BJ (cell line): ENCODE measurements at regions not wholly inside any gene's neighbourhood (a gene's known extent, or its start where the extent isn't known, plus 50 kb on each side); places are given as distances from the start of the nearest gene placed in this dataset.

Source experiments
- CTCF ChIA-PET: fragments of 350-600 bp; formaldehyde crosslinking; extraction: SDS; loops from one replicate; lab custom pipeline; 2021; ENCODE audit warnings: antibody characterized with exemption, inconsistent platforms; lab: Yijun Ruan, JAX
- POLR2A ChIA-PET: fragments of 300-600 bp; sonication (Branson Sonifier 250); formaldehyde crosslinking; extraction: SDS; loops from one replicate; lab custom pipeline; 2021; ENCODE audit warnings: antibody characterized with exemption; lab: Charles Lee
- DNase-seq: peaks from one replicate; pipeline ENCODE4 v3.0.0-alpha.2; 2011; ENCODE audit warnings: low read depth
- H3K27me3 ChIP-seq: 2 replicates; pipeline ENCODE4 v1.6.0; 2011; ENCODE audit warnings: low read length; ENCODE audit not compliant: control insufficient read depth, insufficient read depth
- H3K36me3 ChIP-seq: 2 replicates; pipeline ENCODE4 v1.5.1; 2011; ENCODE audit warnings: low read length; ENCODE audit not compliant: control insufficient read depth, insufficient read depth
- H3K4me3 ChIP-seq: 2 replicates; pipeline ENCODE4 v1.5.1; 2011; ENCODE audit warnings: low read depth, mild to moderate bottlenecking, control low read depth, low read length
- TF ChIP-seq, protein P1 (sequence below): IDR thresholded peaks from 2 replicates; pipeline ENCODE4 v1.5.1; 2011; ENCODE audit warnings: low read depth, mild to moderate bottlenecking, control low read depth, inconsistent platforms, low read length, moderate library complexity; ENCODE audit not compliant: insufficient read depth

DNA sequence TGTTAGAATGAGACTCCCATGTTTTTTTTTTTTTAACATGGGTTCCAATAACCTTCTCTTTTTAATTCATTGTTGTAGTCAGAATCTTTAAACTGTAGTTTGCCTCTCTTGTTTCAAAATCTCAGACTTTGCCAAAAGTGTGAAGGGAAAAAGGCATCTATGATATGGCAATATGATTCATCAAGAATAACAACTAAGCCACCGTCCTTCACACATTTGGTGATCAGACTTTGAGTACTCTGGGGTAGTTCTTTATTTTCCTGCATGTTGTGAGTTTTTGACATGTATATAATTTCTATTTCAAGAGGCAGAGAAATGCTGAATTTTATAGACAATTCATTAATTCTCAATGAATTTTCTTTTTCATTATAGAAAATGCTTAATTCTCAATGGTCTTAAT, 53.5 kb upstream of the CERS6 start:
- H3K4me3 ChIP-seq = no peak overlapping the region
- no peak for DNase-seq
- no peaks in the 10 kb centered on the region for H3K36me3 ChIP-seq
- TF ChIP-seq, protein P1, sequence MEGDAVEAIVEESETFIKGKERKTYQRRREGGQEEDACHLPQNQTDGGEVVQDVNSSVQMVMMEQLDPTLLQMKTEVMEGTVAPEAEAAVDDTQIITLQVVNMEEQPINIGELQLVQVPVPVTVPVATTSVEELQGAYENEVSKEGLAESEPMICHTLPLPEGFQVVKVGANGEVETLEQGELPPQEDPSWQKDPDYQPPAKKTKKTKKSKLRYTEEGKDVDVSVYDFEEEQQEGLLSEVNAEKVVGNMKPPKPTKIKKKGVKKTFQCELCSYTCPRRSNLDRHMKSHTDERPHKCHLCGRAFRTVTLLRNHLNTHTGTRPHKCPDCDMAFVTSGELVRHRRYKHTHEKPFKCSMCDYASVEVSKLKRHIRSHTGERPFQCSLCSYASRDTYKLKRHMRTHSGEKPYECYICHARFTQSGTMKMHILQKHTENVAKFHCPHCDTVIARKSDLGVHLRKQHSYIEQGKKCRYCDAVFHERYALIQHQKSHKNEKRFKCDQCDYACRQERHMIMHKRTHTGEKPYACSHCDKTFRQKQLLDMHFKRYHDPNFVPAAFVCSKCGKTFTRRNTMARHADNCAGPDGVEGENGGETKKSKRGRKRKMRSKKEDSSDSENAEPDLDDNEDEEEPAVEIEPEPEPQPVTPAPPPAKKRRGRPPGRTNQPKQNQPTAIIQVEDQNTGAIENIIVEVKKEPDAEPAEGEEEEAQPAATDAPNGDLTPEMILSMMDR = no peak
- CTCF ChIA-PET = no interaction called here
- no peaks in the 10 kb centered on the region for H3K27me3 ChIP-seq
- POLR2A ChIA-PET = no interaction called here

DNA sequence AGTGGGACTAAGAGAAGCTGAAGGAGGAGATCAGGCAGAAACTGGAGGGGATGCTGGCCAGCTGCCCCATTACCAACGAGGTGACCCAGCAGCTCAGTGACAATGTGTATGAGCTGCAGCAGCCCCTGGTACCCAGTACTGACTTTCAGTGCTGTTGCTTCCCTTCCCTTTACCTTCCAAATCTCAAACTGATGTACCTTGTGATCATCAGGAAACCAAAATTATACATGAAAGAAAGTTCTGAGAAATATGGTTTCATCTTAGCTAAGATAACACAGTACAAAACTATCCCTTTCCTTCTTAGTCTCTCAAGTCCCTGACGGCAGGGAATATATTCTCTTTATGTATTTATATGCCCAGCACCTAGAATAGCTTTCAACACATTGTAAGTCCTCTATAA, 52.3 kb upstream of the CERS6 start:
- POLR2A ChIA-PET = no interaction called here
- CTCF ChIA-PET = interaction anchor here (0.8 to 0.9 kb wide), 2 partner anchors 10 to 49 kb away, joined by 3 read pairs; no protein-coding TSS in a partner anchor

DNA sequence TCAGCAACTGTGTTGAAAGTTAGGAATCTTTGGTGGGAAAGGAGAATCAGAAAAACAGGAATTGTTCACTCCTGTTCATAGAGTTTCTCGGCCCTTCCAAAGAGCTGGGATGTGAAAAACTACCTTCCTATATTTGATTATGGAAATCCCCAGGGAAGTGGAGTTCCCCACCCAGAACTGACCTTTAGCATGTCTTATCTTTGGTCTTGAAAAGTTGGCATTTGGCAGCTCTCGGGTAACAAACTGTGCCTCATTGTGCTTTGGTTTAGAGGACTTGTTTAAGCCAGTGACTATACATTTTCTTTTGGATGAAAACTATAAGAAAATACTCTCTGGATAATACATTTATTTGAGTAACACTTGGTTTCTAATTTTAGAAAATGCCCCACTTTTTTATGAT, 51.3 kb upstream of the CERS6 start:
- ChIA-PET CTCF (no interaction called here), POLR2A (no interaction called here)
- Histone ChIP-seq H3K27me3 (no peaks in the 10 kb centered on the region), H3K4me3 (no peak overlapping the region), H3K36me3 (no peaks in the 10 kb centered on the region)
- TF ChIP-seq, protein P1 = no peak
- DNase-seq = no peak

More for the DNA sequence above, 52.3 kb upstream of the CERS6 start:
- Histone ChIP-seq H3K27me3 (no peaks in the 10 kb centered on the region), H3K4me3 (no peak overlapping the region), H3K36me3 (no peaks in the 10 kb centered on the region)
- TF ChIP-seq, protein P1 = no peak
- no peak for DNase-seq
